BJ (cell line): ENCODE measurements at regions not wholly inside any gene's neighbourhood (a gene's known extent, or its start where the extent isn't known, plus 50 kb on each side); places are given as distances from the start of the nearest gene placed in this dataset.
"Not testable (repeated sequence)": the region's sequence is repeated elsewhere in the genome, so short reads cannot be mapped to it uniquely, and the experiment has no call there.

Experiments
- CTCF ChIA-PET: fragments of 350-600 bp; formaldehyde crosslinking; extraction: SDS; loops from one replicate; lab custom pipeline; 2021; ENCODE audit warnings: antibody characterized with exemption, inconsistent platforms; lab: Yijun Ruan, JAX
- POLR2A ChIA-PET: fragments of 300-600 bp; sonication (Branson Sonifier 250); formaldehyde crosslinking; extraction: SDS; loops from one replicate; lab custom pipeline; 2021; ENCODE audit warnings: antibody characterized with exemption; lab: Charles Lee
- DNase-seq: peaks from one replicate; pipeline ENCODE4 v3.0.0-alpha.2; 2011; ENCODE audit warnings: low read depth
- H3K27me3 ChIP-seq: 2 replicates; pipeline ENCODE4 v1.6.0; 2011; ENCODE audit warnings: low read length; ENCODE audit not compliant: control insufficient read depth, insufficient read depth
- H3K36me3 ChIP-seq: 2 replicates; pipeline ENCODE4 v1.5.1; 2011; ENCODE audit warnings: low read length; ENCODE audit not compliant: control insufficient read depth, insufficient read depth
- H3K4me3 ChIP-seq: 2 replicates; pipeline ENCODE4 v1.5.1; 2011; ENCODE audit warnings: low read depth, mild to moderate bottlenecking, control low read depth, low read length
- TF ChIP-seq, protein P1 (sequence below): IDR thresholded peaks from 2 replicates; pipeline ENCODE4 v1.5.1; 2011; ENCODE audit warnings: low read depth, mild to moderate bottlenecking, control low read depth, inconsistent platforms, low read length, moderate library complexity; ENCODE audit not compliant: insufficient read depth

DNA sequence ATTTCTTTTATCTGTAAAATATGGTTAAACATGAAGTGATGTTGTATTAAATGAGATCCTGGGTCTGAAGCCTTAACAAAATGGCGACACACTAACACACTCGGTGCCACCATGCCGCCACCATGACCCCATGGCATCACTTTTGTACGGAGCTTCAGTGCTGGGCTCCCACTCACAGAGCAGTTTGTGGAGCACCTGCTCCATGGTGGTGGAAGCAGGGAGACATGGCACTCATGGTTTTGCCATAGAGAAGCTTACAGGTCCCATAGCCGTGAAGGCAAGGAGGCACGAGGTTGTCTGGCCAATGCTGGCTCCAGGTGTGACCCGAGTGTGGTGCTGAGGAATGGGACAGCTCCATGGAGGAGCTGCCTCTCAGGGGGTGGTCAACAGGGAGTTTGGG is 63.5 kb upstream of the EN2 start:
- TF ChIP-seq, protein P1, sequence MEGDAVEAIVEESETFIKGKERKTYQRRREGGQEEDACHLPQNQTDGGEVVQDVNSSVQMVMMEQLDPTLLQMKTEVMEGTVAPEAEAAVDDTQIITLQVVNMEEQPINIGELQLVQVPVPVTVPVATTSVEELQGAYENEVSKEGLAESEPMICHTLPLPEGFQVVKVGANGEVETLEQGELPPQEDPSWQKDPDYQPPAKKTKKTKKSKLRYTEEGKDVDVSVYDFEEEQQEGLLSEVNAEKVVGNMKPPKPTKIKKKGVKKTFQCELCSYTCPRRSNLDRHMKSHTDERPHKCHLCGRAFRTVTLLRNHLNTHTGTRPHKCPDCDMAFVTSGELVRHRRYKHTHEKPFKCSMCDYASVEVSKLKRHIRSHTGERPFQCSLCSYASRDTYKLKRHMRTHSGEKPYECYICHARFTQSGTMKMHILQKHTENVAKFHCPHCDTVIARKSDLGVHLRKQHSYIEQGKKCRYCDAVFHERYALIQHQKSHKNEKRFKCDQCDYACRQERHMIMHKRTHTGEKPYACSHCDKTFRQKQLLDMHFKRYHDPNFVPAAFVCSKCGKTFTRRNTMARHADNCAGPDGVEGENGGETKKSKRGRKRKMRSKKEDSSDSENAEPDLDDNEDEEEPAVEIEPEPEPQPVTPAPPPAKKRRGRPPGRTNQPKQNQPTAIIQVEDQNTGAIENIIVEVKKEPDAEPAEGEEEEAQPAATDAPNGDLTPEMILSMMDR: no peak
- Histone ChIP-seq H3K27me3 (peaks cover 1% of the 10 kb centered on the region), H3K36me3 (no peaks in the 10 kb centered on the region), H3K4me3 (no peak overlapping the region)
- ChIA-PET CTCF (interaction anchor here (0.7 to 1.5 kb wide), 2 partner anchors 15 to 165 kb away, joined by 3 to 5 read pairs; no protein-coding TSS in a partner anchor), POLR2A (no interaction called here)
- no peak for DNase-seq

DNA sequence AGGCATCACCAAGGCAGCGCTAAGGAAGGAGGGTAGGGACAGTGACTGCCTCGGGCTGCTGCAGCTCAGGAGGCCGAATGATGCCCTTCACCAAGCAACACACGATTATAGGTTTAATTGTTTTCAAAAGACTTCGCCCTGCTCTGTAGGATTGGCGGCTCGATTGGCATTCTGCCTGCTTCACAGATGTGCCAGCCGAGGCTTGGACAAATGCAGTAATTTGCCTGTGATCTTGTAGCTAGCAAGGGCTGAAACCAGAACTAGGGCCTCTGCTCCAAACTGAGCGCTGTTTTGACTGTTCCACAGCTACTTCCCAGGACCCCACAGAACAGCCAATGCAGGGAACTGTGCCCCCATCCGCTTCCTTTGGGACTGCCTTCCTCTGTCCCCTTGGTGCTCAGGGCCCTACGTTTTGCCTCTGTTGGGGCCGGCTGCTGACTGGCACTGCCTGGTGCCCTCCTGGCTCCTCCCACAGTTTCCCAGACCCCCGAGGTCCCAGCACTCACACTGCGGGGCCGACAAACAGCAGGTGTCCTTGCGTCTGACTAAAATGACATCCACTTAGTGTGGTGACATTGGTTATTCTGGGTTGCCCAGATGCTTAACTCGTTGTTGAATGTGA is 62.6 kb upstream of the EN2 start:
- ChIA-PET POLR2A (no interaction called here), CTCF (interaction anchor here (0.6 kb wide), 1 partner anchor 12 kb away, joined by 3 read pairs; no protein-coding TSS in a partner anchor)
- TF ChIP-seq, protein P1: no peak
- no peak overlapping the region for H3K4me3 ChIP-seq
- H3K36me3 ChIP-seq: no peaks in the 10 kb centered on the region
- DNase-seq: no peak
- H3K27me3 ChIP-seq: peaks cover 3% of the 10 kb centered on the region; the same call in 1 of the 2 replicates

DNA sequence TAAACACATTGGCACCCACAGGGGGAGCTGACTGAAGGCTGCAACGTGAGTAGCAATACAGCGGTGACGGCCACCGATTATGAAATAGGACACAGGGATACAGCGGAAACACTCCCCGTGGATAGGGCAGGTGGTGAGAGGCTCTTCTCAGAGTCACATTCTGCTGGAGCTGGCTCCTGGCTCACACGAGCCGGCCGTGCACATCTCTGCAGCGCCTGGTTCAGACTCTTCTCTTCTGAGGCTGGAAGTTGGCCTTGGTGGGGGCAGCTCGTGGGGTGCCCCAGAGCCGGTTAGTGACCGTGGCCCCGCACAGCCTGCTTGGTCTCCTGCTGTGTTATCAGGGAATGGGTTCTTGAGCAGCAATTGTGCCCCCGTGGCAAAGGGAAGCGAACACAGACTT is 61.3 kb upstream of the EN2 start:
- Histone ChIP-seq H3K36me3 (no peaks in the 10 kb centered on the region), H3K27me3 (peaks cover 5% of the 10 kb centered on the region; the same call in 1 of the 2 replicates), H3K4me3 (no peak overlapping the region)
- ChIA-PET CTCF (interaction anchor here (0.7 to 1.3 kb wide), 2 partner anchors 8 to 16 kb away, joined by 3 read pairs; no protein-coding TSS in a partner anchor), POLR2A (no interaction called here)
- no peak for DNase-seq
- TF ChIP-seq, protein P1: no peak

DNA sequence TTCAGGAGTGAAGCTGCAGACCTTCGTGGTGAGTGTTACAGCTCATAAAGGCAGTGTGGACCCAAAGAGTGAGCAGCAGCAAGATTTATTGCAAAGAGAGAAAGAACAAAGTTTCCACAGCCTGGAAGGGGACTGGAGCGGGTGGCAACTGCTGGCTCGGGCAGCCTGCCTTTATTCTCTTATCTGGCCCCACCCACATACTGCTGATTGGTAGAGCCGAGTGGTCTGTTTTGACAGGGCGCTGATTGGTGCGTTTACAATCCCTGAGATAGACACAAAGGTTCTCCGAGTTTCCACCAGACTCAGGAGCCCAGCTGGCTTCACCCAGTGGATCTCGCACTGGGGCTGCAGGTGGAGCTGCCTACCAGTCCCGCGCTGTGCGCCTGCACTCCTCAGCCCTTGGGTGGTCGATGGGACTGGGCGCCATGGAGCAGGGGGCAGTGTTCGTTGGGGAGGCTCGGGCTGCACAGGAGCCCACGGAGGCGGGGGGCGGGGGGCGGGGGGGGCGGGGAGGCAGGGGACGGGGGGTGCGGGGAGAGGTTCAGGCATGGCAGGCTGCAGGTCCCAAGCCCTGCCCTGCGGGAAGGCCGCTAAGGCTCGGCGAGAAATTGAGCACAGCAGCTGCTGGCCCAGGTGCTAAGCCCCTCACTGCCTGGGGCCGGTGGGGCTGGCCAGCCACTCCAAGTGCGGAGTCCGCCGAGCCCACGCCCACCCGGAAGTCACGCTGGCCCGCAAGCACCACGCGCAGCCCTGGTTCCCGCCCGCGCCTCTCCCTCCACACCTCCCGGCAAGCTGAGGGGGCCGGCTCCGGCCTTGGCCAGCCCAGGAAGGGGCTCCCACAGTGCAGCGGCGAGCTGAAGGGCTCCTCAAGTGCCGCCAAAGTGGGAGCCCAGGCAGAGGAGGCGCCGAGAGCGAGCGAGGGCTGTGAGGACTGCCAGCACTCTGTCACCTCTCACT is 59.9 kb upstream of the EN2 start:
- CTCF ChIA-PET: interaction anchor here (1.3 kb wide), 1 partner anchor 17 kb away, joined by 3 read pairs; no protein-coding TSS in a partner anchor
- not testable (repeated sequence) for DNase-seq

DNA sequence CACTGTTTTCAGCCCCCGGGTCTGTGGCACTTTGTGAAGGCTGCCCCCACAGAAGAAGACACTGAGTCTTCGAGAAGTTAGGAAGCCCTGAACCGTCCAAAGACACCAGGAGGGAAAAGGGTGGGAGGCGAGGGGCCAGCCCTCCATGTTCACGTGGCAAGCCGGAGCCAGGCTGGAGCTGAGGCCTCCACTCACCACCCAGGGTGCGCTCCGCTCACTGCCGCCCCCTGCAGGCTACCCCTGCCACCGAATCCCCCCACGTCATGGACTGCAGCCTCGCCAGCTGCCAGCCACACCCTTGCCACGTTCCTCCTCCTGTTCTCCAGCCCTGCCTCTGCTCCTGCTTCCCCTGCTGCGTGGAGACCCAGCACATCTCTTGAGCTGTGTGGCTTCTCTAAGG is 59.0 kb upstream of the EN2 start:
- ChIA-PET POLR2A (no interaction called here), CTCF (no interaction called here)
- no peaks in the 10 kb centered on the region for H3K36me3 ChIP-seq
- peaks cover 5% of the 10 kb centered on the region; the same call in 1 of the 2 replicates for H3K27me3 ChIP-seq
- H3K4me3 ChIP-seq: no peak overlapping the region
- TF ChIP-seq, protein P1: no peak
- no peak for DNase-seq

More for the DNA sequence above, 59.9 kb upstream of the EN2 start:
- POLR2A ChIA-PET, H3K27me3 ChIP-seq, H3K4me3 ChIP-seq, H3K36me3 ChIP-seq: not testable (repeated sequence)
